ENCODE measurements at regions not wholly inside any gene's neighbourhood (a gene's known extent, or its start where the extent isn't known, plus 50 kb on each side); places are given as distances from the start of the nearest gene placed in this dataset.
"Not testable (repeated sequence)": the region's sequence is repeated elsewhere in the genome, so short reads cannot be mapped to it uniquely, and the experiment has no call there.

GRCh38 chr12:131266591-131267467 is 313.1 kb downstream of the ADGRD1 start:
- Mint-ChIP-seq H3K36me3 (ENCODE audit: low read depth) (no peaks in the 10 kb centered on the region), H3K27me3 (no peaks in the 10 kb centered on the region), H3K4me1 (ENCODE audit: low read depth) (no peaks in the 10 kb centered on the region), H3K27ac (no peak overlapping the region), H3K4me3 (no peak overlapping the region), H3K9me3 (no peaks in the 10 kb centered on the region)

- Mint-ChIP-seq H3K9me3 (no peaks in the 10 kb centered on the region), H3K4me1 (ENCODE audit: low read depth) (no peaks in the 10 kb centered on the region), H3K4me3 (no peak overlapping the region), H3K27ac (no peak overlapping the region), H3K27me3 (no peaks in the 10 kb centered on the region), H3K36me3 (ENCODE audit: low read depth) (no peaks in the 10 kb centered on the region)
These were observed 313.9 kb downstream of the ADGRD1 start for GRCh38 chr12:131267576-131267975.

- not testable (repeated sequence) for H3K4me1 Mint-ChIP-seq (ENCODE audit: low read depth); H3K27ac Mint-ChIP-seq; H3K27me3 Mint-ChIP-seq; H3K36me3 Mint-ChIP-seq (ENCODE audit: low read depth); H3K4me3 Mint-ChIP-seq; H3K9me3 Mint-ChIP-seq
These were observed 314.4 kb downstream of the ADGRD1 start for GRCh38 chr12:131268123-131268522.

- H3K27me3 Mint-ChIP-seq; H3K4me1 Mint-ChIP-seq (ENCODE audit: low read depth); H3K9me3 Mint-ChIP-seq; H3K4me3 Mint-ChIP-seq; H3K36me3 Mint-ChIP-seq (ENCODE audit: low read depth); H3K27ac Mint-ChIP-seq: not testable (repeated sequence)
These were observed 314.9 kb downstream of the ADGRD1 start for GRCh38 chr12:131268571-131268970.

- Mint-ChIP-seq H3K27ac (no peak overlapping the region), H3K9me3 (no peaks in the 10 kb centered on the region), H3K4me3 (no peak overlapping the region), H3K27me3 (no peaks in the 10 kb centered on the region), H3K36me3 (ENCODE audit: low read depth) (no peaks in the 10 kb centered on the region), H3K4me1 (ENCODE audit: low read depth) (no peaks in the 10 kb centered on the region)
These were observed 315.8 kb downstream of the ADGRD1 start for GRCh38 chr12:131269551-131269950.

- not testable (repeated sequence) for H3K4me1 Mint-ChIP-seq (ENCODE audit: low read depth); H3K36me3 Mint-ChIP-seq (ENCODE audit: low read depth); H3K9me3 Mint-ChIP-seq; H3K4me3 Mint-ChIP-seq; H3K27ac Mint-ChIP-seq; H3K27me3 Mint-ChIP-seq
These were observed 316.3 kb downstream of the ADGRD1 start for GRCh38 chr12:131269977-131270376.

GRCh38 chr12:131271724-131272123 is 318.0 kb downstream of the ADGRD1 start:
- H3K27me3 Mint-ChIP-seq = no peaks in the 10 kb centered on the region
- H3K4me1 Mint-ChIP-seq (ENCODE audit: low read depth) = no peaks in the 10 kb centered on the region
- no peaks in the 10 kb centered on the region for H3K36me3 Mint-ChIP-seq (ENCODE audit: low read depth)
- no peak overlapping the region for H3K4me3 Mint-ChIP-seq
- no peak overlapping the region for H3K27ac Mint-ChIP-seq
- no peaks in the 10 kb centered on the region for H3K9me3 Mint-ChIP-seq

- not testable (repeated sequence) for H3K9me3 Mint-ChIP-seq; H3K36me3 Mint-ChIP-seq (ENCODE audit: low read depth); H3K4me1 Mint-ChIP-seq (ENCODE audit: low read depth); H3K27me3 Mint-ChIP-seq; H3K27ac Mint-ChIP-seq; H3K4me3 Mint-ChIP-seq
These were observed 318.6 kb downstream of the ADGRD1 start for GRCh38 chr12:131272283-131272814.

GRCh38 chr12:131273291-131273845 is 319.7 kb downstream of the ADGRD1 start:
- Mint-ChIP-seq H3K27ac (no peak overlapping the region), H3K4me1 (ENCODE audit: low read depth) (no peaks in the 10 kb centered on the region), H3K36me3 (ENCODE audit: low read depth) (no peaks in the 10 kb centered on the region), H3K9me3 (no peaks in the 10 kb centered on the region), H3K27me3 (no peaks in the 10 kb centered on the region), H3K4me3 (no peak overlapping the region)

- H3K4me3 Mint-ChIP-seq = no peak overlapping the region
These were observed 320.4 kb downstream of the ADGRD1 start for GRCh38 chr12:131274061-131274460.

GRCh38 chr12:131274906-131275305 is 321.2 kb downstream of the ADGRD1 start:
- no peak overlapping the region for H3K27ac Mint-ChIP-seq
- H3K4me3 Mint-ChIP-seq = no peak overlapping the region
- H3K4me1 Mint-ChIP-seq (ENCODE audit: low read depth) = no peaks in the 10 kb centered on the region
- no peaks in the 10 kb centered on the region for H3K36me3 Mint-ChIP-seq (ENCODE audit: low read depth)
- no peaks in the 10 kb centered on the region for H3K9me3 Mint-ChIP-seq
- H3K27me3 Mint-ChIP-seq = no peaks in the 10 kb centered on the region

More at GRCh38 chr12:131274061-131274460, 320.4 kb downstream of the ADGRD1 start:
- H3K4me1 Mint-ChIP-seq (ENCODE audit: low read depth) = no peaks in the 10 kb centered on the region
- no peaks in the 10 kb centered on the region for H3K27me3 Mint-ChIP-seq
- H3K27ac Mint-ChIP-seq = no peak overlapping the region
- no peaks in the 10 kb centered on the region for H3K36me3 Mint-ChIP-seq (ENCODE audit: low read depth)
- H3K9me3 Mint-ChIP-seq = no peaks in the 10 kb centered on the region

- no peaks in the 10 kb centered on the region for H3K36me3 Mint-ChIP-seq (ENCODE audit: low read depth)
These were observed 322.1 kb downstream of the ADGRD1 start for GRCh38 chr12:131275824-131276223.

GRCh38 chr12:131276501-131277185 is 322.9 kb downstream of the ADGRD1 start:
- no peaks in the 10 kb centered on the region for H3K36me3 Mint-ChIP-seq (ENCODE audit: low read depth)
- H3K4me3 Mint-ChIP-seq = no peak overlapping the region
- no peaks in the 10 kb centered on the region for H3K9me3 Mint-ChIP-seq
- H3K27ac Mint-ChIP-seq = no peak overlapping the region
- no peaks in the 10 kb centered on the region for H3K27me3 Mint-ChIP-seq
- no peaks in the 10 kb centered on the region for H3K4me1 Mint-ChIP-seq (ENCODE audit: low read depth)

More at GRCh38 chr12:131275824-131276223, 322.1 kb downstream of the ADGRD1 start:
- Mint-ChIP-seq H3K4me1 (ENCODE audit: low read depth) (no peaks in the 10 kb centered on the region), H3K27ac (no peak overlapping the region), H3K27me3 (no peaks in the 10 kb centered on the region), H3K4me3 (no peak overlapping the region), H3K9me3 (no peaks in the 10 kb centered on the region)

- H3K27ac Mint-ChIP-seq; H3K4me3 Mint-ChIP-seq; H3K27me3 Mint-ChIP-seq; H3K9me3 Mint-ChIP-seq; H3K4me1 Mint-ChIP-seq (ENCODE audit: low read depth); H3K36me3 Mint-ChIP-seq (ENCODE audit: low read depth): not testable (repeated sequence)
These were observed 323.7 kb downstream of the ADGRD1 start for GRCh38 chr12:131277186-131278091.
